ENCODE measurements at regions not wholly inside any gene's neighbourhood (a gene's known extent, or its start where the extent isn't known, plus 50 kb on each side); places are given as distances from the start of the nearest gene placed in this dataset.

DNA sequence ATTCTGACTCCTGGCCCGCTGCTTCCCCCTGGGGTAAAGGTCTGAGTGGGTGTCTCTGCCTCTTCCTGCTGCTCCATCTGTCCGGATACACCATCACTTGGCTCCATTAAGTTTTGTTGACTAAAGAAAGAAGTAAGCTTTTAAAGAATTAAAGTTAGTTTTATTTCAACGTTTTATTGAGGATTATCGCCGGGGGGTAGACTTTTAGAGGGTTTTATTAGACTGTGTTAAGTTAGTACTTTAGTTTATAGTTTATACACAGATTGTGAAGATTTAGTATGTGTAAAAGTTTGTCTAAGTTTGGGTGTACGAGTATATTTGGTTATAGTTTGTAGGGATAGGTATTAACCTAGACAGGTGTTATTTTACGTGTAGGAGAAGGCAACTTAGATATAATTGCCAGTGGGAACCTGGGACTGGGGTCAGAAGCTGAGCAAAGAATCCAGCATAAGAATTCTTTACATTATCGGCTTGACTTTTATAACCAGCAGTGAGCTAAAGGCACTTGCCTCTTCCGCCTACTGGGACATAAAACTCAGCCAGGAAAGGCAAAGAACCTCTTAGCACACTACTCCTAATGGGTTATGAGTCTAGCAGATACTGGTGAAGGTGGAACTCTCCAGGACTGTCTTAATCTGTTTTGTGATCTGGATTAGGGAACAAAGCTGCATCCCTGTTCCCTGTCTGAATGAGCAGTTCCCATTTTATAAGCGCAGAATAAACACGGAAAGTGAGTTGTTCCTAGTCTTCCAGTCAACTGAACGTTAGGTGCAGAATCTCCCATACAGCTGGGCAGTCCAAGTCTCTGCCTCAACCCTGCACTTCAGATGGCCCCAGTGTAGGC lies 131.3 kb downstream of the FAM43A start:
- Histone ChIP-seq H3K79me2 (ENCODE audit: insufficient read depth, low read length) (no peaks in the 10 kb centered on the region), H3K9me3 (ENCODE audit: insufficient read depth, low read length, severe bottlenecking) (no peaks in the 10 kb centered on the region), H3K4me3 (ENCODE audit: low read depth in 1 of 2, low read length in 2 of 2) (no peak overlapping the region), H3K27ac (ENCODE audit: low read length) (no peak overlapping the region), H3K36me3 (ENCODE audit: insufficient read depth, low read length) (no peaks in the 10 kb centered on the region), H4K20me1 (ENCODE audit: insufficient read depth, low read length) (no peaks in the 10 kb centered on the region), H3K4me1 (ENCODE audit: insufficient read depth, low read length) (no peaks in the 10 kb centered on the region), H2AFZ (ENCODE audit: low read depth, low read length) (no peak overlapping the region), H3K9ac (ENCODE audit: low read depth, low read length) (no peak overlapping the region), H3K27me3 (ENCODE audit: insufficient read depth, low read length, poor library complexity) (peaks cover 23% of the 10 kb centered on the region), H3K4me2 (ENCODE audit: insufficient read depth, low read length) (no peak overlapping the region)
- TF ChIP-seq CTCF (IDR thresholded peaks at IDR 0.05; ENCODE audit: borderline replicate concordance, extremely low read depth, low read length, poor library complexity, severe bottlenecking) (no peak), EZH2 (IDR thresholded peaks at IDR 0.05; ENCODE audit: borderline replicate concordance, low read depth, low read length, severe bottlenecking) (no peak)
- ATAC-seq (ENCODE audit: insufficient read depth, low read depth) (no peak), DNase-seq (no peak)

GRCh38 chr3:194817592-194817930 lies 131.9 kb downstream of the FAM43A start:
- H3K9me3 ChIP-seq (ENCODE audit: insufficient read depth, low read length, severe bottlenecking): no peaks in the 10 kb centered on the region
- no peak overlapping the region for H3K27ac ChIP-seq (ENCODE audit: low read length)
- no peaks in the 10 kb centered on the region for H3K36me3 ChIP-seq (ENCODE audit: insufficient read depth, low read length)
- no peak overlapping the region for H3K4me3 ChIP-seq (ENCODE audit: low read depth in 1 of 2, low read length in 2 of 2)
- no peaks in the 10 kb centered on the region for H3K79me2 ChIP-seq (ENCODE audit: insufficient read depth, low read length)
- no peaks in the 10 kb centered on the region for H4K20me1 ChIP-seq (ENCODE audit: insufficient read depth, low read length)
- H3K9ac ChIP-seq (ENCODE audit: low read depth, low read length): no peak overlapping the region
- DNase-seq: no peak
- H3K4me2 ChIP-seq (ENCODE audit: insufficient read depth, low read length): no peak overlapping the region
- peaks cover 20% of the 10 kb centered on the region for H3K27me3 ChIP-seq (ENCODE audit: insufficient read depth, low read length, poor library complexity)
- no peaks in the 10 kb centered on the region for H3K4me1 ChIP-seq (ENCODE audit: insufficient read depth, low read length)
- TF ChIP-seq CTCF (IDR thresholded peaks at IDR 0.05; ENCODE audit: borderline replicate concordance, extremely low read depth, low read length, poor library complexity, severe bottlenecking): no peak
- TF ChIP-seq EZH2 (IDR thresholded peaks at IDR 0.05; ENCODE audit: borderline replicate concordance, low read depth, low read length, severe bottlenecking): no peak
- no peak overlapping the region for H2AFZ ChIP-seq (ENCODE audit: low read depth, low read length)
- no peak for ATAC-seq (ENCODE audit: insufficient read depth, low read depth)

DNA sequence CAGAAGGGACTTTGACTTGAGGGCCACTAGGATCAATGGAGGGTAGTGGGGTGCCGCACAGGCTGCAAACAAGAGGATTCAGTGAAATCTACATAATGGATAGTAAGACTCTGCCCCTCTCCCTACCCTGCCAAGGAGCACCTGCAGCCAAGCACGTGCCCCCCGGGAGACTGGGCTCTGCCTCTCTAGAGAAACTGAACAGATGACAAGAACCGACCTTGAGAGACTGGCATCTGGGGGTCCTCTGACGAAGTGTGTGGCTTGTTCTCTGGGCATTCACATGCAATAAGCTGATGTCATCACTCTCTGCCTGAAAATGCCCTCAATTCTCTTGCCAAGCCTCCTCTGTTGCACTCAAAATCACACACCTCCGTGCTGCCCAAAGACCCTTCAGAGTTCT lies 132.3 kb downstream of the FAM43A start:
- H3K4me1 ChIP-seq (ENCODE audit: insufficient read depth, low read length): no peaks in the 10 kb centered on the region
- ATAC-seq (ENCODE audit: insufficient read depth, low read depth) (no peak), DNase-seq (no peak)
- no peak overlapping the region for H2AFZ ChIP-seq (ENCODE audit: low read depth, low read length)
- no peaks in the 10 kb centered on the region for H3K9me3 ChIP-seq (ENCODE audit: insufficient read depth, low read length, severe bottlenecking)
- no peaks in the 10 kb centered on the region for H3K79me2 ChIP-seq (ENCODE audit: insufficient read depth, low read length)
- H3K4me2 ChIP-seq (ENCODE audit: insufficient read depth, low read length): no peak overlapping the region
- no peaks in the 10 kb centered on the region for H3K36me3 ChIP-seq (ENCODE audit: insufficient read depth, low read length)
- H3K27ac ChIP-seq (ENCODE audit: low read length): no peak overlapping the region
- peaks cover 20% of the 10 kb centered on the region for H3K27me3 ChIP-seq (ENCODE audit: insufficient read depth, low read length, poor library complexity)
- TF ChIP-seq CTCF (IDR thresholded peaks at IDR 0.05; ENCODE audit: borderline replicate concordance, extremely low read depth, low read length, poor library complexity, severe bottlenecking) (no peak), EZH2 (IDR thresholded peaks at IDR 0.05; ENCODE audit: borderline replicate concordance, low read depth, low read length, severe bottlenecking) (no peak)
- no peak overlapping the region for H3K4me3 ChIP-seq (ENCODE audit: low read depth in 1 of 2, low read length in 2 of 2)
- no peaks in the 10 kb centered on the region for H4K20me1 ChIP-seq (ENCODE audit: insufficient read depth, low read length)
- H3K9ac ChIP-seq (ENCODE audit: low read depth, low read length): no peak overlapping the region
